C4-2B (cell line): ENCODE measurements at regions not wholly inside any gene's neighbourhood (a gene's known extent, or its start where the extent isn't known, plus 50 kb on each side); places are given as distances from the start of the nearest gene placed in this dataset.
A peak's percentile ranks its signal among the peaks of the same experiment; 100 is the strongest.

Source experiments
- H3K27ac ChIP-seq: fragments of 450-650 bp; 2 replicates; pipeline ENCODE4 v1.5.1; 2017
- CTCF ChIP-seq: fragments of 450-650 bp; conservative IDR thresholded peaks from 2 replicates; pipeline ENCODE4 v1.5.1; 2017; ENCODE audit warnings: mild to moderate bottlenecking
- ZFX ChIP-seq: fragments of 450-650 bp; IDR thresholded peaks from 2 replicates; pipeline ENCODE4 v1.6.1; 2017

GRCh38 chrX:69226459-69227158, 61.4 kb upstream of the PJA1 start:
- no peak overlapping the region for H3K27ac ChIP-seq
- TF ChIP-seq CTCF (no peak), ZFX (no peak)

GRCh38 chrX:69222103-69223090, 57.1 kb upstream of the PJA1 start:
- TF ChIP-seq ZFX (no peak), CTCF (peak; percentile 71)
- no peak overlapping the region for H3K27ac ChIP-seq

- no peak for TF ChIP-seq CTCF
- TF ChIP-seq ZFX: no peak
- no peak overlapping the region for H3K27ac ChIP-seq
Observed at GRCh38 chrX:69221239-69222102, 56.2 kb upstream of the PJA1 start.

GRCh38 chrX:69218407-69218997, 53.2 kb upstream of the PJA1 start:
- TF ChIP-seq ZFX: no peak
- TF ChIP-seq CTCF: no peak
- H3K27ac ChIP-seq: no peak overlapping the region

GRCh38 chrX:69216911-69217310, 51.7 kb upstream of the PJA1 start:
- no peak for TF ChIP-seq CTCF

GRCh38 chrX:69216446-69216845, 51.2 kb upstream of the PJA1 start:
- no peak for TF ChIP-seq ZFX
- no peak for TF ChIP-seq CTCF
- H3K27ac ChIP-seq: no peak overlapping the region

More at GRCh38 chrX:69216911-69217310, 51.7 kb upstream of the PJA1 start:
- no peak overlapping the region for H3K27ac ChIP-seq
